GM18508 (cell line): ENCODE measurements at regions not wholly inside any gene's neighbourhood (a gene's known extent, or its start where the extent isn't known, plus 50 kb on each side); places are given as distances from the start of the nearest gene placed in this dataset.

Experiments used
- ATAC-seq: cut with Tn5 transposase; IDR thresholded peaks from one replicate; pipeline ENCODE4 v1.9.1; 2021; ENCODE audit warnings: moderate number of reproducible peaks; ENCODE audit not compliant: insufficient read depth, unreplicated experiment

- ATAC-seq: no peak
These were observed 162.5 kb upstream of the SMIM23 start for GRCh38 chr5:171623107-171623506.

DNA sequence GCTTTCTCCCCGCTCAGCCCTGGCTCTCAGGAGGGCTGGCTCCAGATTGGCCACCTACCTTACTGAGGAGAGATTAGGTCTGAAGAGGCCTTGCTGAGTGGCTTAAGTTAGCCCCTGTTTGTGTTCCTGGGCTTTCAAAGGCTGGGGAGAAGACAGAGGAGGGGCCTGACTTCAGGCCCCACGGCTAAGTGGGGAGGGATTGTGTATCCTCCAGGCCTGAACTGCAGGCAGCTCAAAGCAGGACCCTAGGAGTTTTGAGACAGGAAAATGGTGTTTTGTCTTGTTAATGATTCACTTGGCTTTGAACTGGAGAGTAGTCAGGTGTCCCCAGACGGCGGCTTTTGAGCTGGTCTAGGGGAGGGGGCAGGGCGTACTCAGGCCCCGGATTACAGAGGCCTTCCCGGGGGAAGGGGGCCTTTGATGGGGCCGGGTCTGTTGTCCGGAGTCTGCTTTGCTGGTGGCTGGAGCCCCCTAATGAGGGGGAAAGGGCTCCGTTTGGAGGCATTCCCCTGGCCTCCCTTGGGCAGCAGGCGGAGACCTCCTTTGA is 162.0 kb upstream of the SMIM23 start:
- no peak for ATAC-seq

DNA sequence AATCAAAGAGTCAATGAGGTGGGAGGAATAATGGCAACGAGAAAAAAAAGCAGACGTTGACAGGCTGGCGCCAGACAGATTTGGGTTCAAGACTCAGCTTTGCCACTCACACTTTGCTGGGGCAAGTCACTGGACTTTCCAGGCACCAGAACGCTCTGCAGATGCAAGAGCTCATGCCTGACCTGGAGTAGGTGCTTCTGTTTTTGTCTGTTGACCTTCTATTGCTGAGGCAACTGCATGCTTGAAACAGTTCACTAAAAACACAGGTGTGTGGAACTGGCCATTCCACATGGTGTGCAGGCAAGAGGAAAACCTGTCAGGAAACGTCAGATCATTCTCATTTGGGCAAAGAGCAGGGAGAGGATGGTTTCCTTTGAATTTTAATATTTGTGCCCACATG is 161.2 kb upstream of the SMIM23 start:
- no peak for ATAC-seq

GRCh38 chr5:171625646-171626045 is 160.0 kb upstream of the SMIM23 start:
- ATAC-seq: no peak

DNA sequence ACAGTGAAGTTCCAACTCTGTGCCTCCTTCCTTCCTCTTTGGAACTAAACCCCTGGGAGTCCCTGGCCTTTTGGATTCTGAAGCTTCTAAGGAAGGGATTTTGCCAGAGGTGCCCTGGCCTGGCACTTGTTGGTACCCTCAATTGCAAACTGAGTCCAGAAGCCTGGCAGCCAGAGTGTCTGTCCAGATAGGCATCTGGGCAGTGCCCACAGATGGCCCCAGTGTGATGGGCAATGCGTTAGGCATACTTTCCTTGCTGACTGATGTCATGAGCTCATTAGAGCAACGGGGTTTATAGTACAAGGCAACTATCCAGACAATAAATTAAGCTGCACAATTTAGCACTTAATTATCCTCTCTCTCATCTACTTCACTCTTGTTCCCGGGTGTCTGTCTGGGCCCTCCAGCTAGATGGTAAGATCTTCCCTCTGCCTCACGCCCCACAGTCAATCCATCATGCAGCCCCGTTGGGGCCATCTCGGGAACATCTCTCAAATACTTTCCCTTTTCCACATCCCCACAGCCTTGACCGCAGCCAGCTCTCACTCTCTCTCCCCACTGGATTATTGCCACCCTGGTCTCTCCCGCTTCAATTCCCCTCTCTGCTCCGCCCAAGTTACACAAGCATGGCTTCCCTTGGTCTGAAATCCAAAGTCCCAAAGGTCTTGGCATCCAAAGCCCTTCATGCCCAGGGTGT is 157.5 kb upstream of the SMIM23 start:
- no peak for ATAC-seq

GRCh38 chr5:171628633-171628974 is 157.0 kb upstream of the SMIM23 start:
- no peak for ATAC-seq

GRCh38 chr5:171629221-171629620 is 156.4 kb upstream of the SMIM23 start:
- ATAC-seq: no peak

- no peak for ATAC-seq
These were observed 155.8 kb upstream of the SMIM23 start for GRCh38 chr5:171629628-171630349.

GRCh38 chr5:171630350-171631065 is 155.1 kb upstream of the SMIM23 start:
- ATAC-seq: no peak

- ATAC-seq: no peak
These were observed 153.0 kb upstream of the SMIM23 start for GRCh38 chr5:171632616-171633015.

DNA sequence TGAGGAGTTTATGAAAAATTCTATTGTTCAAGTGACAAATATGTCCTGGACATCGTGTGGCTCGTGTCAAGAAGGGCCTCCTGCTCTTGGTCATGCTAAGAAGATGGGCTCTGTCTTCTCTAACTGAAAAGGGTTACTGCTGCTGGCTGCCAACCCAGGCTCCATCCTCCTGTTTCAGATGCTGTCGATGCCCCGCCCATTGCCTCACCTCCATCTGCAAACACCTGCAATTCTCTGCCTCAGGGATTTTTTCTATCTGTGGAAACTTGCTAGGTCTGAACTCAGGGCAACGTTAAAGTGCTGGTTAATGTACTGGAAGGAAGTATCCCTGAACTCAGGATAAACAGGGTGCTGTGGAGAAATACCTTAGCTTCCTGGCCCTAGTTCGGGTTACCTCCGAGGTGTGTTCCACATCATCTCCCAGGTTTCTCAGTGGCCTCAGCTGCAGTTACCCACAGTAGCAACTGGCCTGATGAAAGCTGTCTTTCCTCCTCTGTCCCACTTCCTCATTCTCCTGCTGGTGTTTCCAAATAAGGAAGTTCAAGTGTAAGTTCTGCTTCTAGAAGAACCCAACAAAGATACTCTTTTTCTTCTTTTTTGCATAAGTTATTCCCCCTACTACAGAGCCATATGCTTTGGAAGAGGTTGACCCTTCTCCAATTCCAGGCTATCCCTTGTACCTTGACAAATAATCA is 151.7 kb upstream of the SMIM23 start:
- ATAC-seq: no peak

DNA sequence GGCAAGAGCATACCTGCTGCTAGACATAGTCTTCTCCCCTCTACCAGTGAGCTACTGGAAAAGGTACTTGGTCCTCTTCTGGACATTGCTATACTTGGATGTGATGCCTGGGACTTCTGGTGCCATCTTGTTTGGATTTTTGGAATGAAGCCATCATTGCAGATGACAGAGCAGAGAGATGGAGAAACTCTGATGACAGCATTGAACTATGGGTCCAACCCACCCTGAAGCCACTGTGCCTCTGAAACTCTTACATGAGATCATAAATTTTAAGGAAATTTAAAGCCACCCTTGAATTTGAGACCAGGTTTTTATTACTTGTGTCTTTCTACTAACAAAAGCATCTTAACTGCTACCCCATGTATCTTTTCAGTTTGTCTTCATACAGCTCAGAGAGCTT is 151.1 kb upstream of the SMIM23 start:
- no peak for ATAC-seq

- ATAC-seq: no peak
These were observed 150.6 kb upstream of the SMIM23 start for GRCh38 chr5:171635028-171635427.

DNA sequence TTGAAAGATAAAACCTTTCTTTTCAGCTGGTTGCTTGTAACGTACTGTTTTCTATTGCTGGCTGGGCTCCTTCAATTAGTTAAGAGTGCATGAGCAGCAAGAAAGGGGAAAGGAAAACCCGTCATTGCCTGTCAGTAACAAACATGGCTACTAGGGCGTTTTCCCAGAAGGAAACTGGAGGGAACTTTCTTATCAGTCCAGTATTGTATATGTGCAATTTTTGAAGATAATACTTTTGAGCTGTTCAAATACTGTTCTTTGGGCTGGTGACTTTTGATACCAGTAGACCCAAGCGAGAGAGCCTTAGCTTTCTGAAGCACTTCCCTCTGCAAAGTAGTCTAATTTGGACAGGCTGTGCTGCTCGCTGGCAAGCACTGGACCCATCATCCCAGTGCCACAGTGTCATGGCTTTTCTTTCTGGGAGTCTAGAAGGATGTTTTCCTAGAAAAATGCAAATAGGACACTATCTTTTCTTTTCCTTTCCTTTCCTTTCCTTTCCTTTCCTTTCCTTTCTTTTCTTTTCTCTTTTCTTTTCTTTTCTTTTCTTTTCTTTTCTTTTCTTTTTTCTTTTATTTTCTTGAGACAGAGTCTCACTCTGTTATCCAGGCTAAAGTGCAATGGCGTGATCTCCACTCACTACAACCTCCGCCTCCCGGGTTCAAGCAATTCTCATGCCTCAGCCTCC is 149.9 kb upstream of the SMIM23 start:
- ATAC-seq: no peak

DNA sequence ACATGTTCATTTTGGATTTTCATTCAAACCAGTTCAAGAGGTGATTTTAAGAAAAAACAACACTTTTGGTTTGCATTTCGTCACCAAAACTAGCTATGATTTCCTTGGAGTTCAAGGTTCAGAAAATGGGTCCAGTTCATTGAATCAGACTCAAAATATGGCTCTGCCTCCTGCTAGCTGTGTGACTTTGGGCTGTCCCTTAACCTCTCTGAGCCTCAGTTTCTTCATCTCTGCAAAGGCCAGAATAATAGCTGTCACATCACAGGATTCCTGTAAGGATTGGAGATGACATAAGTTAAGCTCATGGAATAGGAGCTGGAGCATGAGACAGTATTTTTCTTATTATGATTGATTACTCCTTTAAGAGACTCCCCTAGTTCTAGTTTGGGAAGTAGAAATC is 147.8 kb upstream of the SMIM23 start:
- no peak for ATAC-seq

DNA sequence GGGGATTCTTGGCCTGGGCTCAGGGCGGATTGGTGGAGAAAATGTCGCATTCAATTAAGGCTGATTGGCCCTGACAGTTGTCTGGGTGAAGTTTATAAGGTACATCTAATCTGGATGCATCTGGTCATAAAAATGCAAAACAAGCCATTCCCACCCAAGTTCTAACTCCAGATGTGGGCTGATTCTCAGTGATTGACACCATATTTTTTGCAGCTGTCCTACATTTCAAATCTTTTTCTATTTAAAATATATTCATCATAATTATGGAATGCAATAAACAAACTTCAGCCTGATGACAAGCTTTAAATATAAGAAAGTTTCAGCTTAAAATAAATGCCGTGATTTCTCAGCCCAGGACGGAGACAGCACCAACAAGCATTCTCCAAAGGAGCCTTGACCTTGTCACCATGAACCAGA is 146.4 kb upstream of the SMIM23 start:
- ATAC-seq: no peak

DNA sequence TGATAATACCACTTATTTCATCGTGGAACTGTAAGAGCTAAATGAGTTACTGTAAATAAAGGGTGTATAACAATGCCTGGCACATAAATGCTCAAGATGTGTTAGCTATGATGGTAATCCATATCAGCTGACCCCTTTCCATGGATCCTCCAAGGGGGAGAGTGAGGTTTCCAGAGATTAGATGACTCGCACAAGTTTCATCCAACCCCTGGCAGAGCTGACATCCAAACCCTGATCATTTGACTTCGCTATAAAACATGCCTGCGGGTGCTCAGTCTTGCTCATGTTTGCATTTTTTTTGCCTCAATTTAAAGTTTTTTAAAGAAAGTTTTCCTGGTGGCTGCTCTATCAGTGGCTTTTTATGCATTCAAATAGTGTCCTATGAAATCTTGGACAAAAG is 145.7 kb upstream of the SMIM23 start:
- no peak for ATAC-seq

- no peak for ATAC-seq
These were observed 145.1 kb upstream of the SMIM23 start for GRCh38 chr5:171640480-171640879.

GRCh38 chr5:171641891-171642290 is 143.7 kb upstream of the SMIM23 start:
- ATAC-seq: no peak

DNA sequence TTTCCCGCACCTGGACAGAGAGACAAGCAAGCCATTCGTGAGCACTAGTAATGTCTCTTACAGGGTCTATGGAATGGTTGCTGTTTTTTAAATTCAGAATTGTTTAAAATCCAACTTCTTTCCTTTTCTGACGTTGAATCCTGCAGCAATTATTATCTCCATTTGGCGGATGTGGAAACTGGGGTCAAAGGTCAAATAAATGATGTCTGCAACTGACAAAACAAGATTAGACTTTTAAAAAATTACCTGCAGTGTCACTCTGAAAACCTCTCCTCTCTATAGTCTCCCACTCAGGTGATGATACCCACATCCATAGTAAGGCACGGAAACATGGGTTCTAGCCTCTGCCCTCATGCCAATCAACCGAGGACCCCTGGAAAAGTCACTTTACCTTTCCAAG is 142.7 kb upstream of the SMIM23 start:
- ATAC-seq: no peak
